H9 (cell line): ENCODE measurements at regions not wholly inside any gene's neighbourhood (a gene's known extent, or its start where the extent isn't known, plus 50 kb on each side); places are given as distances from the start of the nearest gene placed in this dataset.

Experiments used
- DNase-seq: peaks from one replicate; pipeline ENCODE4 v3.0.0-alpha.2; 2017
- H2AFZ ChIP-seq: one replicate; pipeline ENCODE4 v1.6.1; 2013; ENCODE audit warnings: mild to moderate bottlenecking, low read length, control low read depth, moderate library complexity
- H2AK5ac ChIP-seq: 2 replicates; pipeline ENCODE4 v1.6.1; 2013; ENCODE audit warnings: low read length, control low read depth, mixed read lengths; ENCODE audit not compliant: insufficient read length
- H2BK120ac ChIP-seq: one replicate; pipeline ENCODE4 v1.6.1; 2013; ENCODE audit warnings: low read depth, mild to moderate bottlenecking, low read length, control low read depth, inconsistent platforms; ENCODE audit not compliant: poor library complexity, severe bottlenecking
- H2BK12ac ChIP-seq: 2 replicates; pipeline ENCODE4 v1.6.1; 2013; ENCODE audit warnings: low read length, control low read depth, mixed read lengths, low read depth; ENCODE audit not compliant: insufficient read length
- H2BK15ac ChIP-seq: 2 replicates; pipeline ENCODE4 v1.6.1; 2013; ENCODE audit warnings: low read depth, low read length, control low read depth
- H2BK20ac ChIP-seq: one replicate; pipeline ENCODE4 v1.6.1; 2013; ENCODE audit warnings: low read depth, mild to moderate bottlenecking, low read length, control low read depth, inconsistent platforms; ENCODE audit not compliant: poor library complexity, severe bottlenecking
- H2BK5ac ChIP-seq: 2 replicates; pipeline ENCODE4 v1.6.1; 2013; ENCODE audit warnings: low read length, control low read depth, mixed read lengths; ENCODE audit not compliant: insufficient read length
- H3K14ac ChIP-seq: 2 replicates; pipeline ENCODE4 v1.6.1; 2013; ENCODE audit warnings: low read length, control low read depth; ENCODE audit not compliant: insufficient read depth
- H3K18ac ChIP-seq: 2 replicates; pipeline ENCODE4 v1.6.1; 2013; ENCODE audit warnings: low read depth, mild to moderate bottlenecking, mixed read lengths, low read length, control low read depth; ENCODE audit not compliant: insufficient read length
- H3K23ac ChIP-seq: 2 replicates; pipeline ENCODE4 v1.6.1; 2013; ENCODE audit warnings: low read length, control low read depth, mixed read lengths, low read depth; ENCODE audit not compliant: insufficient read length
- H3K23me2 ChIP-seq: 2 replicates; pipeline ENCODE4 v1.6.1; 2013; ENCODE audit warnings: low read depth, mild to moderate bottlenecking, mixed read lengths, low read length, control low read depth; ENCODE audit not compliant: insufficient read length, poor library complexity, severe bottlenecking
- H3K27ac ChIP-seq: 2 replicates; pipeline ENCODE4 v1.5.1; 2013; ENCODE audit warnings: low read length, control low read depth, mixed read lengths, low read depth; ENCODE audit not compliant: insufficient read length
- H3K27me3 ChIP-seq: 2 replicates; pipeline ENCODE4 v1.6.1; 2013; ENCODE audit warnings: low read length, control low read depth, inconsistent platforms; ENCODE audit not compliant: insufficient read depth
- H3K4ac ChIP-seq: 2 replicates; pipeline ENCODE4 v1.6.1; 2013; ENCODE audit warnings: low read depth, mild to moderate bottlenecking, control low read depth, inconsistent platforms, low read length, moderate library complexity
- H3K4me1 ChIP-seq: 2 replicates; pipeline ENCODE4 v1.6.1; 2013; ENCODE audit warnings: low read length, control low read depth, inconsistent platforms; ENCODE audit not compliant: insufficient read depth
- H3K4me2 ChIP-seq: 2 replicates; pipeline ENCODE4 v1.6.1; 2013; ENCODE audit warnings: low read length, control low read depth, mixed read lengths; ENCODE audit not compliant: insufficient read length, insufficient read depth
- H3K56ac ChIP-seq: 2 replicates; pipeline ENCODE4 v1.6.1; 2013; ENCODE audit warnings: low read depth, mild to moderate bottlenecking, mixed read lengths, low read length, control low read depth; ENCODE audit not compliant: insufficient read length
- H3K79me1 ChIP-seq: 2 replicates; pipeline ENCODE4 v1.6.1; 2013; ENCODE audit warnings: low read depth, mild to moderate bottlenecking, moderate library complexity, low read length, control low read depth, inconsistent platforms; ENCODE audit not compliant: insufficient read depth, poor library complexity, severe bottlenecking
- H3K79me2 ChIP-seq: 2 replicates; pipeline ENCODE4 v1.6.1; 2013; ENCODE audit warnings: low read length, control low read depth, inconsistent platforms; ENCODE audit not compliant: insufficient read depth
- H3K9ac ChIP-seq: 2 replicates; pipeline ENCODE4 v1.6.1; 2013; ENCODE audit warnings: low read length, control low read depth, mixed read lengths; ENCODE audit not compliant: insufficient read length; ENCODE audit errors: extremely low read depth
- H3K9me3 ChIP-seq: one replicate; pipeline ENCODE4 v1.6.1; 2013; ENCODE audit warnings: low read depth, low read length, inconsistent platforms; ENCODE audit not compliant: control insufficient read depth
- H3T11ph ChIP-seq: one replicate; pipeline ENCODE4 v1.6.1; 2013; ENCODE audit warnings: mild to moderate bottlenecking, low read length, control low read depth, inconsistent platforms
- H4K20me1 ChIP-seq: one replicate; pipeline ENCODE4 v1.6.1; 2013; ENCODE audit not compliant: control insufficient read depth, insufficient read length, insufficient read depth
- H4K5ac ChIP-seq: 2 replicates; pipeline ENCODE4 v1.6.1; 2013; ENCODE audit warnings: low read depth, mild to moderate bottlenecking, mixed read lengths, low read length, control low read depth; ENCODE audit not compliant: insufficient read length
- H4K8ac ChIP-seq: replicated peaks from 2 replicates; pipeline ENCODE4 v1.6.1; 2013; ENCODE audit warnings: low read length, control low read depth, mixed read lengths, low read depth; ENCODE audit not compliant: insufficient read length
- H4K91ac ChIP-seq: 2 replicates; pipeline ENCODE4 v1.6.1; 2013; ENCODE audit warnings: low read depth, mild to moderate bottlenecking, moderate library complexity, mixed read lengths, low read length, control low read depth; ENCODE audit not compliant: insufficient read length
- H3K27ac Mint-ChIP-seq, 3 experiments: 2 replicates in 2 of 3; 3 replicates in 1 of 3; pipeline ENCODE4 v1.8.0; 2020 to 2021; ENCODE audit warnings: mixed read lengths in 3 of 3, mild to moderate bottlenecking in 1 of 3, moderate library complexity in 1 of 3
- H3K27me3 Mint-ChIP-seq: 2 replicates; pipeline ENCODE4 v1.8.0; 2021; ENCODE audit warnings: low read depth, mild to moderate bottlenecking, moderate library complexity, mixed read lengths
- H3K36me3 Mint-ChIP-seq, 3 experiments: 2 replicates in 2 of 3; 3 replicates in 1 of 3; pipeline ENCODE4 v1.8.0; 2020 to 2021; ENCODE audit warnings: low read depth in 3 of 3, mixed read lengths in 3 of 3; ENCODE audit not compliant: insufficient read depth in 1 of 3
- H3K4me1 Mint-ChIP-seq, 2 experiments: 2 replicates each; pipeline ENCODE4 v1.8.0; 2020; ENCODE audit warnings: mixed read lengths in 2 of 2
- H3K4me3 Mint-ChIP-seq, 2 experiments: 2 replicates in 1 of 2; 3 replicates in 1 of 2; pipeline ENCODE4 v1.8.0; 2020 to 2021; ENCODE audit warnings: mild to moderate bottlenecking in 2 of 2, mixed read lengths in 2 of 2, moderate library complexity in 1 of 2
- H3K9me3 Mint-ChIP-seq, 2 experiments: 2 replicates in 1 of 2; 3 replicates in 1 of 2; pipeline ENCODE4 v1.8.0; 2020; ENCODE audit warnings: mild to moderate bottlenecking in 2 of 2, mixed read lengths in 2 of 2, moderate library complexity in 1 of 2
- CTCF ChIP-seq: fragments of 200-600 bp; sonication (generic); conservative IDR thresholded peaks from 3 replicates; pipeline ENCODE4 v1.8.0; 2021; ENCODE audit warnings: antibody characterized with exemption, mild to moderate bottlenecking
- WGBS: extraction: QIAGEN DNeasy Blood & Tissue Kit; methylation state at CpG from one replicate; pipeline ENCODE4 v1.1.7; 2013; ENCODE audit warnings: missing lambda C conversion rate, low lambda C conversion rate, mixed read lengths; ENCODE audit not compliant: insufficient read length; ENCODE audit errors: extremely low coverage; 5-methylcytosine and 5-hydroxymethylcytosine counted together

GRCh38 chr5:174599992-174600391, 124.4 kb upstream of the MSX2 start:
- no peaks in the 10 kb centered on the region for H3K79me1 ChIP-seq
- no peak overlapping the region for H2BK15ac ChIP-seq
- peaks cover 2 to 12% (median 3%) of the 10 kb centered on the region in 3 experiments; a peak in 6 of 7 replicates for H3K36me3 Mint-ChIP-seq
- no peak overlapping the region for H2BK120ac ChIP-seq
- no peak overlapping the region for H3K9ac ChIP-seq
- peak overlapping the region; percentile 15 for H3K4me2 ChIP-seq
- H4K20me1 ChIP-seq = no peaks in the 10 kb centered on the region
- no peaks in the 10 kb centered on the region for H3K27me3 ChIP-seq
- H3K23ac ChIP-seq = no peak overlapping the region
- H3K9me3 ChIP-seq = no peaks in the 10 kb centered on the region
- peak overlapping the region in 1 of 3 experiments; percentile 2; a peak in 1 of 7 replicates for H3K27ac Mint-ChIP-seq
- no peak overlapping the region for H2BK5ac ChIP-seq
- H3K4ac ChIP-seq = no peak overlapping the region
- no peak overlapping the region for H3K4me3 Mint-ChIP-seq
- no peaks in the 10 kb centered on the region for H3K23me2 ChIP-seq
- H3K4me1 Mint-ChIP-seq = peaks cover 17 to 21% of the 10 kb centered on the region in 2 experiments
- H3K56ac ChIP-seq = no peak overlapping the region
- no peak overlapping the region for H3K14ac ChIP-seq
- H4K91ac ChIP-seq = no peak overlapping the region
- no peak overlapping the region for H4K8ac ChIP-seq
- no peaks in the 10 kb centered on the region for H3K27me3 Mint-ChIP-seq
- no peaks in the 10 kb centered on the region for H3K79me2 ChIP-seq
- no peak overlapping the region for H2BK12ac ChIP-seq
- H2BK20ac ChIP-seq = no peak overlapping the region
- H3K18ac ChIP-seq = no peak overlapping the region
- no CpG with 5 or more reads among the region's 6 CpGs for WGBS
- no peak overlapping the region for H3T11ph ChIP-seq
- TF ChIP-seq CTCF = peak; percentile 29; the same call in 1 of the 3 replicates
- peak; percentile 75 for DNase-seq
- H3K4me1 ChIP-seq = peaks cover 12% of the 10 kb centered on the region; the same call in 1 of the 2 replicates
- H4K5ac ChIP-seq = no peak overlapping the region
- H3K9me3 Mint-ChIP-seq = peaks cover 9 to 19% of the 10 kb centered on the region in 2 experiments
- H2AFZ ChIP-seq = peak overlapping the region; percentile 33
- H3K27ac ChIP-seq = no peak overlapping the region
- H2AK5ac ChIP-seq = no peak overlapping the region
